Upper lobe of left lung (tissue), 4 donors: ENCODE measurements at regions not wholly inside any gene's neighbourhood (a gene's known extent, or its start where the extent isn't known, plus 50 kb on each side); places are given as distances from the start of the nearest gene placed in this dataset.

Experiments
- CTCF ChIP-seq, 6 experiments: fragments of 450-650 bp in 4 of 6; fragments of 200-600 bp in 2 of 6; sonication (generic) in 2 of 6; IDR thresholded peaks; one replicate each; pipeline ENCODE4 v1.5.1; 2016 to 2019; ENCODE audit warnings: antibody characterized with exemption in 6 of 6
- EP300 ChIP-seq, 4 donors: sonication (generic); formaldehyde crosslinking; IDR thresholded peaks; one replicate each; pipeline ENCODE4 v1.5.1; 2017; ENCODE audit warnings: antibody characterized with exemption in 4 of 4, control low read depth in 2 of 4
- POLR2A ChIP-seq, 4 donors: fragments of 450-650 bp; IDR thresholded peaks; one replicate each; pipeline ENCODE4 v1.5.1; 2016 to 2017; ENCODE audit warnings: antibody characterized with exemption in 4 of 4, mild to moderate bottlenecking in 2 of 4

- TF ChIP-seq CTCF (IDR thresholded peaks at IDR 0.05) (no peak), EP300 (IDR thresholded peaks at IDR 0.05) (no peak), POLR2A (IDR thresholded peaks at IDR 0.05) (no peak)
Observed at GRCh38 chr13:106133025-106133424, 402.4 kb downstream of the EFNB2 start.
